ENCODE measurements at regions not wholly inside any gene's neighbourhood (a gene's known extent, or its start where the extent isn't known, plus 50 kb on each side); places are given as distances from the start of the nearest gene placed in this dataset.
A peak's percentile ranks its signal among the peaks of the same experiment; 100 is the strongest.

DNA sequence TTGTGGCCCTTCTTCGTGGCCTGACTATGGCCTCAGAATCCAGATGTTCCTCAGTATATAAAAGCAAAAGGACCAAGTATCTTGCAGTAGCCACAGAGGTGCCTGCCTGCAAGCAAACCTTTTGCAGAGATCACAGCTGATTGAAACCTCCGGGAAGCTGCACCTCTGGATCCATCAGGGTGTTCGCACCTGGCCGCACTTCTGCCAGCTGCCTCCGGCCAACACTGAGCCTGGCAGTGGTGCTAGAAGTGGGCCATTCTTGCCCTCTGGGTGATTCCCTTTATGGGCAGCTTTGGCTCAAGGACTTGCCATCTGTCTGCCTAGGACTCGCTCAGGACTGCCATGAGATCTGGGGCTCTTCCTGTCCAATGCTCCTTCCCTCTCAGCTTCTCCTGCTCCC is 214.6 kb upstream of the ECI2 start:
- FAIRE-seq (no peak), DNase-seq (ENCODE audit: low read depth) (no peak)
- Histone ChIP-seq H3K27me3 (ENCODE audit: control insufficient read depth, insufficient read depth, low read length) (no peaks in the 10 kb centered on the region), H3K36me3 (ENCODE audit: control insufficient read depth, insufficient read depth, low read length) (no peaks in the 10 kb centered on the region), H3K4me3 (ENCODE audit: low read depth, low read length) (no peak overlapping the region)
- TF ChIP-seq, protein P1, sequence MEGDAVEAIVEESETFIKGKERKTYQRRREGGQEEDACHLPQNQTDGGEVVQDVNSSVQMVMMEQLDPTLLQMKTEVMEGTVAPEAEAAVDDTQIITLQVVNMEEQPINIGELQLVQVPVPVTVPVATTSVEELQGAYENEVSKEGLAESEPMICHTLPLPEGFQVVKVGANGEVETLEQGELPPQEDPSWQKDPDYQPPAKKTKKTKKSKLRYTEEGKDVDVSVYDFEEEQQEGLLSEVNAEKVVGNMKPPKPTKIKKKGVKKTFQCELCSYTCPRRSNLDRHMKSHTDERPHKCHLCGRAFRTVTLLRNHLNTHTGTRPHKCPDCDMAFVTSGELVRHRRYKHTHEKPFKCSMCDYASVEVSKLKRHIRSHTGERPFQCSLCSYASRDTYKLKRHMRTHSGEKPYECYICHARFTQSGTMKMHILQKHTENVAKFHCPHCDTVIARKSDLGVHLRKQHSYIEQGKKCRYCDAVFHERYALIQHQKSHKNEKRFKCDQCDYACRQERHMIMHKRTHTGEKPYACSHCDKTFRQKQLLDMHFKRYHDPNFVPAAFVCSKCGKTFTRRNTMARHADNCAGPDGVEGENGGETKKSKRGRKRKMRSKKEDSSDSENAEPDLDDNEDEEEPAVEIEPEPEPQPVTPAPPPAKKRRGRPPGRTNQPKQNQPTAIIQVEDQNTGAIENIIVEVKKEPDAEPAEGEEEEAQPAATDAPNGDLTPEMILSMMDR (IDR thresholded peaks at IDR 0.05; ENCODE audit: insufficient read depth, low read length, severe bottlenecking): no peak

DNA sequence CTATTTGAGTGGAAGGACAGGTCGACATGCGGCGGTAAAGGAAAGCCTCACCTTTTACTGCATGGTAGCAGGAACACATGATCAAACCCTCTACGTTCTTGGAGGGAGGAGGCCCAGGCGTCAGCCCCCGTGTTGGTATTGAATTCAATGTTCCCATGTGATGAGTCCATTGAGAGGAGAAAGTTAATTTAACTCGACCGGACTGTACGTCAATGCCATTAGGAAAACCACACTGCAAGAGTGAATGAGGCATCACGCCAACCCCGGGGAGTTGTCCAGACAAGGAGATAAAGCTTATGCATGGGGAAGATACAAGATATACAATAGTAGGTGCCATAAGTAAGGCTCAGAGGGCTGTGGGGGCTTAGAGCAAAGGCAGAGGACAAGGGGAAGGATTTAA is 213.9 kb upstream of the ECI2 start:
- H3K36me3 ChIP-seq (ENCODE audit: control insufficient read depth, insufficient read depth, low read length): no peaks in the 10 kb centered on the region
- H3K27me3 ChIP-seq (ENCODE audit: control insufficient read depth, insufficient read depth, low read length): no peaks in the 10 kb centered on the region
- TF ChIP-seq, protein P1 (IDR thresholded peaks at IDR 0.05; ENCODE audit: insufficient read depth, low read length, severe bottlenecking): no peak
- FAIRE-seq (no peak), DNase-seq (ENCODE audit: low read depth) (no peak)
- no peak overlapping the region for H3K4me3 ChIP-seq (ENCODE audit: low read depth, low read length)

DNA sequence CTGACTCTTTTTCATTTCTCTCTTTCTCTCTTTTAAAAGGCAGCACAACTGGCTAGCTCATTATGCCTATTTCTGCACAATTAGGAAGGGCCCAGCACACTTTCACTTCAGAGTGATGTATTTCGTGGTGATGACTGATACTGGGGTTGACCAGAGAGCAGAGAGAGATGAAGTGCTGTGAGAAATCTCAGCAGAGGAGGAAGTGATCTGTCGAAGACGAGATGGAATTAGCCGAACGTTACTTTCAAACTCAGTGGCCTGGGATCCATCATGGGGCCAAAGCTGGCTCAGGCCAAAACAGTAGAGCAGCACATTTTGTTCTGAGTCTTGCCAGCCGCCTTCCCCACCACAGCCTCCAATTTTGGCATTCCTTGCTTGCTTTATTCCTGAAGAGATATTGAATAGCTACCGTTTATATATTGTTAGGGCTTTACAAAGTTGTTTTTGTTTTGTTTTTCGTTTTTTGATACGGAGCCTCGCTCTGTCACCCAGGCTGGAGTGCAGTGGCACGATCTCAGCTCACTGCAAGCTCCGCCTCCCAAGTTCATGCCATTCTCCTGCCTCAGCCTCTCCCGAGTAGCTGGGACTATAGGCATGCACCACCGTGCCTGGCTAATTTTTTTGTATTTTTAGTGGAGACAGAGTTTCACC is 213.2 kb upstream of the ECI2 start:
- no peak overlapping the region for H3K4me3 ChIP-seq (ENCODE audit: low read depth, low read length)
- H3K36me3 ChIP-seq (ENCODE audit: control insufficient read depth, insufficient read depth, low read length): no peaks in the 10 kb centered on the region
- no peak for DNase-seq (ENCODE audit: low read depth)
- TF ChIP-seq, protein P1 (IDR thresholded peaks at IDR 0.05; ENCODE audit: insufficient read depth, low read length, severe bottlenecking): no peak
- H3K27me3 ChIP-seq (ENCODE audit: control insufficient read depth, insufficient read depth, low read length): no peaks in the 10 kb centered on the region
- FAIRE-seq: no peak

DNA sequence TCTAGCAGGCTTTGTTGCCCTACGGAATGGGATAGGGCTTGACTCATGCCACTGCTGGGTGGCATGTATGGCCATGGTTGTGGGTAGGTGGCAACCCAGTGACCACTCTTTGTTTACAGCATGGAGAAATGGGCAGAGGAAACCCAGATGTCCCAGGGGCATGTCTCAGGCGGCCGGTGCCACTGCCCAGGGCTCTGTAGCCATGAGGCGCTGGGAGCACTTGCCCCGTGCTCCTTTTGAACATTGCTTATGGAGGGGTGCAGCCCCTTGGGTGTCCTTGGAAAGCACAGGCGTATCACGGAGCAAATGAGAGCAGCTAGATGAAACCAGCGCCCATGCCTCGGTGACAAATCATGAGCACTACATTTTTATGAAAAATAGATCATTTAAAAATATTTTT is 212.5 kb upstream of the ECI2 start:
- H3K27me3 ChIP-seq (ENCODE audit: control insufficient read depth, insufficient read depth, low read length): no peaks in the 10 kb centered on the region
- H3K4me3 ChIP-seq (ENCODE audit: low read depth, low read length): no peak overlapping the region
- H3K36me3 ChIP-seq (ENCODE audit: control insufficient read depth, insufficient read depth, low read length): no peaks in the 10 kb centered on the region
- TF ChIP-seq, protein P1 (IDR thresholded peaks at IDR 0.05; ENCODE audit: insufficient read depth, low read length, severe bottlenecking): no peak
- DNase-seq (ENCODE audit: low read depth): no peak
- no peak for FAIRE-seq

DNA sequence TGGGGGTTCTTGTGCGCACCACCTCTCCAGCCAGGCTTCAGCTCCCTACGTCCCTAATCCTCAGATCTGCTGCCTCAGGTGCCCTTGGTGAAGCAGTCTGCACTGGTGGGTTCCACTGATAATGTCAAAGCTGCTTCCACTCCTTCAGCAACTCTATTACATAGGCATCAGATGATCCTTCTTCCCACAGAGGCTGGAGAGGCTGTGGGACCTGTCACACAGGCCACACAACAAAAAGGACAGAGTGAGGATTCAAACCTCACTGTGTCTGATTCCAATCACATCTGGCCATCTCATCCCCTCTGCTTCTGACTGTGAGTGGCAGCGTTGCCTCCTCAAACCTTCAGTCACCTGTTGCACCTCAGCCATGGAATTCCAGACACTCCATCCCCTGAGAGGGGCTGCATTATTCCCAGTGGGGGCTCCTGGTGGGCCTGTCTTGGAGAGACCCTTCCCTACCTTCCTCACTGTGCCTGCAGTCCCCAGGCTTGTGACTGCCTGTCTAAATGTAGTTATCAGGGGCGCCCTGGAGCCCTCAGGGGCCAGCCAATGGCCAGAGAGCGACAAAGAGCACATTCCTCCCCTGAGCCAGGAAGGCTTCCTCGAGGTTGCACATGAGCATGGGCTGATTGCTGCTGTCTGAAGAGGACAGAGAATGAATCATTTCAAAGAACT is 211.4 kb upstream of the ECI2 start:
- TF ChIP-seq, protein P1 (IDR thresholded peaks at IDR 0.05; ENCODE audit: insufficient read depth, low read length, severe bottlenecking): no peak
- Histone ChIP-seq H3K36me3 (ENCODE audit: control insufficient read depth, insufficient read depth, low read length) (no peaks in the 10 kb centered on the region), H3K4me3 (ENCODE audit: low read depth, low read length) (no peak overlapping the region), H3K27me3 (ENCODE audit: control insufficient read depth, insufficient read depth, low read length) (no peaks in the 10 kb centered on the region)
- FAIRE-seq: peak; percentile 70
- no peak for DNase-seq (ENCODE audit: low read depth)

All from bronchial epithelial cell (primary cell).